IMR-90 (cell line): ENCODE measurements at regions not wholly inside any gene's neighbourhood (a gene's known extent, or its start where the extent isn't known, plus 50 kb on each side); places are given as distances from the start of the nearest gene placed in this dataset.

Experiments used
- ATAC-seq: fragments of 200-7000 bp; cut with Tn5 transposase; 2 replicates; pipeline ENCODE4 v1.9.1; 2020; ENCODE audit warnings: low read depth, mild to moderate bottlenecking, moderate library complexity
- BruUV-seq: library from RNA; stranded (reverse); fragments of 400-500 nt; replicated peaks from 2 replicates; lab custom pipeline; 2021; lab: Mats Ljungman, UMichigan
- CTCF ChIA-PET: fragments of 300-600 bp; formaldehyde crosslinking; extraction: SDS; loops from one replicate; lab custom pipeline; 2021; ENCODE audit warnings: antibody characterized with exemption; lab: Yijun Ruan, JAX
- POLR2A ChIA-PET: fragments of 300-600 bp; sonication (Branson Sonifier 250); formaldehyde crosslinking; loops from one replicate; lab custom pipeline; 2022; ENCODE audit warnings: antibody characterized with exemption; ENCODE audit not compliant: unreplicated experiment; lab: Charles Lee
- DNase-seq: peaks from one replicate; pipeline ENCODE4 v3.0.0; 2013
- H2AFZ ChIP-seq: replicated peaks from 2 replicates; pipeline ENCODE3; 2013; ENCODE audit warnings: low read length, mild to moderate bottlenecking; ENCODE audit not compliant: poor library complexity
- H2AK5ac ChIP-seq: 2 replicates; pipeline ENCODE4 v1.6.1; 2013; ENCODE audit warnings: low read depth, low read length, inconsistent platforms
- H2AK9ac ChIP-seq: replicated peaks from 2 replicates; pipeline ENCODE3; 2013; ENCODE audit warnings: mild to moderate bottlenecking, low read depth, low read length, moderate library complexity; ENCODE audit not compliant: poor library complexity
- H2BK120ac ChIP-seq: 2 replicates; pipeline ENCODE4 v1.6.1; 2013; ENCODE audit warnings: low read depth, low read length, inconsistent platforms
- H2BK15ac ChIP-seq: 3 replicates; pipeline ENCODE4 v1.6.1; 2013; ENCODE audit warnings: low read depth, low read length, inconsistent platforms
- H2BK20ac ChIP-seq: 2 replicates; pipeline ENCODE4 v1.6.1; 2013; ENCODE audit warnings: low read depth, mild to moderate bottlenecking, inconsistent platforms, low read length, moderate library complexity
- H2BK5ac ChIP-seq: 2 replicates; pipeline ENCODE4 v1.6.1; 2013; ENCODE audit warnings: mild to moderate bottlenecking, low read depth, low read length, inconsistent platforms; ENCODE audit not compliant: poor library complexity, severe bottlenecking
- H3K14ac ChIP-seq: replicated peaks from 2 replicates; pipeline ENCODE4 v1.6.1; 2013; ENCODE audit warnings: low read depth, low read length, inconsistent platforms
- H3K18ac ChIP-seq: 2 replicates; pipeline ENCODE4 v1.6.1; 2013; ENCODE audit warnings: low read depth, low read length, control low read depth
- H3K23ac ChIP-seq: 2 replicates; pipeline ENCODE4 v1.6.1; 2013; ENCODE audit warnings: low read depth, low read length, inconsistent platforms
- H3K27ac ChIP-seq: 2 replicates; pipeline ENCODE4 v1.5.1; 2013; ENCODE audit warnings: mild to moderate bottlenecking, control low read depth, low read length; ENCODE audit not compliant: insufficient read depth
- H3K27me3 ChIP-seq: 2 replicates; pipeline ENCODE4 v1.6.1; 2013; ENCODE audit warnings: low read length; ENCODE audit not compliant: control insufficient read depth, insufficient read depth
- H3K36me3 ChIP-seq: 2 replicates; pipeline ENCODE4 v1.6.1; 2013; ENCODE audit warnings: low read length, mixed read lengths; ENCODE audit not compliant: control insufficient read depth, insufficient read depth
- H3K4ac ChIP-seq: 2 replicates; pipeline ENCODE4 v1.6.1; 2013; ENCODE audit warnings: low read depth, low read length, inconsistent platforms
- H3K4me1 ChIP-seq: 2 replicates; pipeline ENCODE4 v1.6.1; 2013; ENCODE audit warnings: low read length, mixed read lengths; ENCODE audit not compliant: control insufficient read depth, insufficient read depth
- H3K4me2 ChIP-seq: 2 replicates; pipeline ENCODE4 v1.6.1; 2013; ENCODE audit warnings: low read depth, mild to moderate bottlenecking, control low read depth, low read length, moderate library complexity
- H3K4me3 ChIP-seq: 2 replicates; pipeline ENCODE4 v1.5.1; 2013; ENCODE audit warnings: low read depth, mild to moderate bottlenecking, control low read depth, low read length, moderate library complexity; ENCODE audit not compliant: insufficient read depth
- H3K56ac ChIP-seq: 2 replicates; pipeline ENCODE4 v1.6.1; 2013; ENCODE audit warnings: low read length, inconsistent platforms; ENCODE audit not compliant: insufficient read depth; ENCODE audit errors: extremely low read depth
- H3K79me1 ChIP-seq, 2 experiments: 2 replicates each; pipeline ENCODE4 v1.6.1; 2013; ENCODE audit warnings: low read length in 2 of 2, inconsistent platforms in 1 of 2, low read depth in 1 of 2
- H3K9ac ChIP-seq: 2 replicates; pipeline ENCODE4 v1.6.1; 2013; ENCODE audit warnings: low read depth, low read length, control low read depth
- H3K9me1 ChIP-seq: 2 replicates; pipeline ENCODE4 v1.6.1; 2013; ENCODE audit warnings: low read length, inconsistent platforms; ENCODE audit not compliant: insufficient read depth
- H3K9me3 ChIP-seq: 2 replicates; pipeline ENCODE4 v1.6.1; 2013; ENCODE audit warnings: low read length; ENCODE audit not compliant: control insufficient read depth, insufficient read depth
- H4K20me1 ChIP-seq: 2 replicates; pipeline ENCODE4 v1.6.1; 2013; ENCODE audit warnings: low read length, inconsistent platforms; ENCODE audit not compliant: insufficient read depth
- H4K5ac ChIP-seq: 2 replicates; pipeline ENCODE4 v1.6.1; 2013; ENCODE audit warnings: mild to moderate bottlenecking, low read depth, low read length, control low read depth
- H4K8ac ChIP-seq, 2 experiments: 2 replicates each; pipeline ENCODE4 v1.6.1; 2013; ENCODE audit warnings: low read depth in 2 of 2, low read length in 2 of 2, control low read depth in 1 of 2, inconsistent platforms in 1 of 2
- H4K91ac ChIP-seq: 2 replicates; pipeline ENCODE4 v1.6.1; 2013; ENCODE audit warnings: low read depth, low read length, inconsistent platforms; ENCODE audit not compliant: insufficient read depth
- BHLHE40 ChIP-seq: fragments of 150-350 bp; IDR thresholded peaks from 2 replicates; pipeline ENCODE4 v1.6.1; 2016; ENCODE audit warnings: mild to moderate bottlenecking, low read depth, low read length
- CEBPB ChIP-seq: IDR thresholded peaks from 2 replicates; pipeline ENCODE4 v1.6.1; 2012; ENCODE audit warnings: low read depth, low read length, improper control_type of control experiment
- CHD1 ChIP-seq: IDR thresholded peaks from 2 replicates; pipeline ENCODE4 v1.6.1; 2012; ENCODE audit warnings: low read depth, low read length, improper control_type of control experiment
- ELK1 ChIP-seq: fragments of 150-350 bp; IDR thresholded peaks from 2 replicates; pipeline ENCODE4 v1.6.1; 2016; ENCODE audit warnings: low read depth, mild to moderate bottlenecking, low read length, moderate library complexity, borderline replicate concordance
- FOS ChIP-seq: fragments of 150-350 bp; IDR thresholded peaks from 2 replicates; pipeline ENCODE4 v1.6.1; 2016; ENCODE audit warnings: low read depth, low read length
- MAFK ChIP-seq: IDR thresholded peaks from 2 replicates; pipeline ENCODE4 v1.6.1; 2012; ENCODE audit warnings: low read depth, low read length, improper control_type of control experiment
- MAZ ChIP-seq: IDR thresholded peaks from 2 replicates; pipeline ENCODE4 v1.6.1; 2012; ENCODE audit warnings: low read depth, mild to moderate bottlenecking, low read length, improper control_type of control experiment, moderate library complexity, borderline replicate concordance
- MXI1 ChIP-seq: IDR thresholded peaks from 2 replicates; pipeline ENCODE4 v1.6.1; 2012; ENCODE audit warnings: low read depth, mild to moderate bottlenecking, low read length, moderate library complexity, borderline replicate concordance
- NFE2L2 ChIP-seq: fragments of 150-350 bp; IDR thresholded peaks from 2 replicates; pipeline ENCODE4 v1.6.1; 2016; ENCODE audit warnings: low read depth, mild to moderate bottlenecking, low read length
- POLR2A ChIP-seq: IDR thresholded peaks from 2 replicates; pipeline ENCODE4 v1.6.1; 2012; ENCODE audit warnings: mild to moderate bottlenecking, low read depth, low read length
- RAD21 ChIP-seq: IDR thresholded peaks from 2 replicates; pipeline ENCODE4 v1.6.1; 2012; ENCODE audit warnings: low read length, improper control_type of control experiment
- RCOR1 ChIP-seq: IDR thresholded peaks from 2 replicates; pipeline ENCODE4 v1.6.1; 2012; ENCODE audit warnings: mild to moderate bottlenecking, low read length, improper control_type of control experiment; ENCODE audit not compliant: insufficient replicate concordance
- RFX5 ChIP-seq: IDR thresholded peaks from 2 replicates; pipeline ENCODE4 v1.8.0; 2012; ENCODE audit warnings: low read depth, mild to moderate bottlenecking, low read length, moderate library complexity
- SMC3 ChIP-seq: fragments of 150-350 bp; IDR thresholded peaks from 2 replicates; pipeline ENCODE4 v1.6.1; 2016; ENCODE audit warnings: low read depth, mild to moderate bottlenecking, antibody characterized with exemption, low read length, moderate library complexity
- USF2 ChIP-seq: fragments of 150-350 bp; IDR thresholded peaks from 2 replicates; pipeline ENCODE4 v1.6.1; 2017; ENCODE audit warnings: mild to moderate bottlenecking, antibody characterized with exemption, low read length, low read depth
- WGBS, 2 experiments: methylation state at CpG; one replicate each; pipeline versions ENCODE4 v1.1.5 to v1.1.7; 2013; ENCODE audit warnings: missing lambda C conversion rate in 2 of 2; ENCODE audit not compliant: insufficient read length in 1 of 2; ENCODE audit errors: extremely low coverage in 2 of 2; 5-methylcytosine and 5-hydroxymethylcytosine counted together
- dilution Hi-C: fragments of 300-500 bp; cut with HindIII; formaldehyde crosslinking; loops from one replicate; pipeline ENCODE4 v1.14.3; 2018; ENCODE audit warnings: low sequenced_read_pairs; ENCODE audit not compliant: unreplicated experiment
- in situ Hi-C: fragments of 300-500 bp; cut with MboI; formaldehyde crosslinking; loops from 3 replicates; pipeline ENCODE4 v1.14.3; 2019; ENCODE audit warnings: low sequenced_read_pairs, inconsistent platforms, mixed read lengths
- intact Hi-C: fragments of 100-400 bp; cut with micrococcal nuclease; formaldehyde crosslinking; loops from 2 replicates; pipeline ENCODE4 v1.10.0; 2022

- TF ChIP-seq CHD1, result no peak
Observed at GRCh38 chr5:62043289-62044280, 262.4 kb upstream of the KIF2A start (continued).

GRCh38 chr5:62044989-62045388 is 261.0 kb upstream of the KIF2A start:
- Histone ChIP-seq H3K4me2 (no peak overlapping the region), H3K27me3 (no peaks in the 10 kb centered on the region), H2AK5ac (no peak overlapping the region), H3K4ac (no peak overlapping the region), H3K14ac (no peak overlapping the region), H3K27ac (no peak overlapping the region), H2BK5ac (no peak overlapping the region), H3K18ac (no peak overlapping the region), H4K91ac (no peak overlapping the region), H2BK15ac (no peak overlapping the region), H3K9ac (no peak overlapping the region), H3K36me3 (no peaks in the 10 kb centered on the region), H2AFZ (no peak overlapping the region), H4K20me1 (no peaks in the 10 kb centered on the region), H3K23ac (no peak overlapping the region), H2AK9ac (no peak overlapping the region), H4K5ac (no peak overlapping the region), H3K79me1 (no peaks in the 10 kb centered on the region), H2BK120ac (no peak overlapping the region), H3K4me3 (no peak overlapping the region), H3K9me1 (no peaks in the 10 kb centered on the region), H3K4me1 (no peaks in the 10 kb centered on the region), H3K9me3 (no peaks in the 10 kb centered on the region), H4K8ac (no peak overlapping the region), H3K56ac (no peak overlapping the region), H2BK20ac (no peak overlapping the region)
- BruUV-seq, result no TSS peak
- no CpG with 5 or more reads among the region's 2 CpGs for WGBS, 2 experiments
- ATAC-seq (no peak), DNase-seq (no peak)
- intact Hi-C loops, result no loop called here
- dilution Hi-C loops, result no loop called here
- ChIA-PET CTCF (no interaction called here), POLR2A (no interaction called here)
- in situ Hi-C loops, result no loop called here
- TF ChIP-seq FOS (no peak), NFE2L2 (no peak), MAFK (no peak), RFX5 (no peak), MXI1 (no peak), SMC3 (no peak), CHD1 (no peak), MAZ (no peak), RCOR1 (no peak), CEBPB (no peak), ELK1 (no peak), USF2 (no peak), RAD21 (no peak), POLR2A (no peak), BHLHE40 (no peak)
